NOMO-1 (cell line): ENCODE measurements at regions not wholly inside any gene's neighbourhood (a gene's known extent, or its start where the extent isn't known, plus 50 kb on each side); places are given as distances from the start of the nearest gene placed in this dataset.
"Not testable (repeated sequence)": the region's sequence is repeated elsewhere in the genome, so short reads cannot be mapped to it uniquely, and the experiment has no call there.

Source experiments
- DNase-seq, 2 experiments: peaks; one replicate each; lab custom pipeline; 2025; ENCODE audit not compliant: unreplicated experiment in 2 of 2; lab: John Stamatoyannopoulos, UW

DNA sequence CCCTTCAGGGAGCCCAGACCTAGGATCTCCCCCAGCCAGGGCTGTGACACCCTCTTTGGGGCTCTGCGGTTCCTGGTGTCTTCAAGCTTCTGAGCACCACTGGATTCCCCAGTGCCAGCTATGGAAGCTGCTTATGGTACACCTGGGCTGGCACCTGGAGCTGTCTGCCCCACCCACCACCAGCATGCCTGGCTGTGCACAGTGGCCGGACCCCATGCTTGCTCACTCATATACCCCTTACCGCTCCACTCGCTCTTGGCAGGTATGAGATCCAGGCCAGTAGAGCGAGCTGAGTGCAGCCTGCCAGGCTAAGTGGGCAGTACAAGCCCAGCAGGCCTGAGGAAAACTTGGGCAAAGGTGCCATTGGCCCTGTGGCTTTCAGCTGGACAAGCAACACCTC lies 114.0 kb downstream of the DACT1 start:
- DNase-seq: no peak

GRCh38 chr14:58752289-58752688 lies 114.5 kb downstream of the DACT1 start:
- no peak for DNase-seq

- peak; percentile 40 to 57 for DNase-seq
These were observed 115.0 kb downstream of the DACT1 start for GRCh38 chr14:58752771-58753201.

- no peak for DNase-seq
These were observed 117.5 kb downstream of the DACT1 start for GRCh38 chr14:58755031-58755925.

DNA sequence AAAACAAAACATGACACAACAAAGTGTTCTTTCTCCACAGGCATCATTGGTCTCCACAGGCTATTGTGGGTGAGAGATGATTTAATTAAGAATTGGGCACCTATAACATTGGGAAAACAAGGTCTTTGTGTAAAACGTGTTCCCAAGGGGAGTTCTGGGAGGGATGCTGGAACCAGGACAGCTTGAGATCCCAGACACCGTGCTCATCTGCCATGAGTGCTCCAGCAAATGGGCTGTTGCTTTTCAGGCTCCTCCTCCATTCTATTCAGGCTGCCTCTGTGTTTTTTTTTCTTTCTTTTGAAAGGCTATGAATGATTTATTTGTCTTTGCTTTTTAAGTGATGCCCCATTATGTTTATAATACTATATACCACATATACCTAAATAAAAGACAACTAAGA lies 122.4 kb downstream of the DACT1 start:
- DNase-seq: no peak

GRCh38 chr14:58762629-58763028 lies 124.9 kb downstream of the DACT1 start:
- DNase-seq: no peak

- DNase-seq: no peak
These were observed 125.4 kb downstream of the DACT1 start for GRCh38 chr14:58763210-58763609.

DNA sequence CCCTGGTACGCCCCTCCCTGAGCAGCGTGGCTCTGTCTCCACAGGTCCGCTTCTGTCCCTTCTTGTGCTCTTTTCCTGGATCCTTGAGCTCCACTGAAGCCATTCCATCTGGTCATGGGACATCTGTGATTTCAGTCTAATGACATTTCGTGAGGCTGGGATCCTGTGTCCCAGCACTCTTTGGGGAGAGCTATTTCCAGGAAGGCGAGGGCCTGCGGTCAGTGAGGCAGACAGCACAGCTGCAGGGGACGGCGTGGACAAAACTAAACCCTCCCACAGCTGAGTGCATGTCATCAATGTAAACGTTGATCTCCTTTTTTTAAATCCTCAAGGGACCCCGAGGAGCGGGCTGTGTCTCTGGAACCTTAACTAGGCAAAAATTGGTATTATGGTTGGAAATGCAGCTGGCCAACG lies 127.7 kb downstream of the DACT1 start:
- DNase-seq: no peak

- DNase-seq: no peak
These were observed 128.1 kb downstream of the DACT1 start for GRCh38 chr14:58765843-58766242.

DNA sequence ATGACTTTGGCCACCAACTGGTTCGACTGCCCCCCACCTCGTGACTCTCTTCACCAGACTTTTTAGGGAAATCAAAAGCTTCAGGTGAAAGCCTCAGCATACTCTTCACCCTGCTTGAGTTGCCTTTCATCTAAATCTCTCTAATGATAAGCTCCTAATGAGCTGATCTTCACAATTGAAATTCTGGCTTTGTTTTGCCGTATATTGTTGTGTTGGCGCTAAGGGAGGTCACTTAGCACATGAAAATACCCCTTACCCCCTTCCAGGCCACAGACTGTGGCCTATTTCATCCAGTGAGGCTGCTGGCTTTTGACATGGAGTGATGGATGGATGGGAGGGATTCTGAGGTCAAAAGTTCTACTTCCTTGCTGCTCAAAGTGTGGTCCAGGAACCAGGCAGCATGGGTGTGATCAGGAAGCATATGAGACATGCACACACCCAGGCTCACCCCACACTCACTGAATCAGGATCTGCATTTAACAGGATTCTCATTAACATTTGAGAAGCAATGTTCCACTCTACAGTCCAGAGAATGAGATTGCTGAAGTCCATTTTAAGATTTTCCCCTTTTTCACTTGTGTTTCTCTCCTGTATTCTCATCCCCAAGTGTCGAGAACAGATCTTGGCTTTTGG lies 131.4 kb downstream of the DACT1 start:
- DNase-seq: no peak

GRCh38 chr14:58769771-58770170 lies 132.0 kb downstream of the DACT1 start:
- DNase-seq: no peak

- DNase-seq: no peak
These were observed 132.8 kb downstream of the DACT1 start for GRCh38 chr14:58770491-58770982.

DNA sequence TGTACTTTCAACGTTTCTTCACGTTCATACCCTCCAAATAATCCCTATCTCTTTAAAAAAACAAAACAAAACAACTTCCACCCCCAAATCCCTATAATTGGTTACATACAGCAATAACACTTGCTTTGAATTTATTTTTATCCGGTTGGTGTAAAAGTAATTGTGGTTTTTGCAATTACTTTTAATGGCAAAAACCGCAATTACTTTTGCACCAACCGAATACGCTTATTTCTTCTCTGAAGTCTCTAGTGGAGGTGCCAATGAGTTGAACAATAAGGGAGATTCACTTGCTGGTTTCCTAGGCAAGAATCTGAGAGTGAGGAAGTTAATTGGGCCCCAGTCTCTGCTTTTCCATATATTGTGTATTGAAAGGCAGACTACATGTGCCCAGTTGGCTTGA lies 133.3 kb downstream of the DACT1 start:
- peak; percentile 22 to 37 for DNase-seq

GRCh38 chr14:58772116-58772515 lies 134.4 kb downstream of the DACT1 start:
- DNase-seq: no peak

DNA sequence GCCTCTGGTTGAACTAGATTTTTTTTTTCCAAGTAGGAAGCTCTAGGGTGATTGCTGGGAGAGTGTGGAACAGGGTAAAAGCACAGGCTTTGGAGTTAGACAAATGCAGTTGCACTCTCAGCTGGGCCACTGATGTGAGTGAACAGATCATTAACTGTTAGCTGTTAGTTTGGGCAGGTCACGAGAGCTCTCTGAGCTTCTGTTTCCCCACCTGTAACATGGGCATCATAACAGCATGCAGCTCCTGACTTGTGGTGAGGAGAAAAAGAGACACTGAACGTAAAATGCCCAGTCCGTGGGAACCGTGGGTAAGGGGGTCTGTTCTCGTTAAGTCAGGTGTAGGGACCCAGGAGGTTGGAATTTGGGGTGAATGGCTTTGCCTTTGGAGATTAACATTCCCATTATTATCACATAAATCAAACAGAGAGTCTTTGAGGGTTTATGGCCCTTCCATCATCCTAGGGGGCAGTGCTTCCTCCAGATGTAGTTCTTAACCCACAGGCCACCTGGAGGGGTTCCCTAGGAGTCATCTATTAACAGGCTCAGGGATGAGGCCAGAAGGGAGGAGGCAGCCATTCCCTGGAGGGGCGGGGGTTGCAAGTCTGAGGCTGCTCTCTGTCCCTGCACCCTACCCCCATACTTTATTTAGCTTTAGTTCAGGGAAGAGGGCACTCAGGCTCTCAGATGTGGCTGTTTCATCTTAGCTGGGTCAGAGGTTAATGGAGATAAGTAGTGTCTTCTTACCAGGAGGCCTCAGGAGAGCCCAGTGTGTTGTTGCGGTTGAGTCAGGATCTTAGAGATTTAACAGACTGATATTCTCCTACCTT lies 135.2 kb downstream of the DACT1 start:
- DNase-seq: no peak

DNA sequence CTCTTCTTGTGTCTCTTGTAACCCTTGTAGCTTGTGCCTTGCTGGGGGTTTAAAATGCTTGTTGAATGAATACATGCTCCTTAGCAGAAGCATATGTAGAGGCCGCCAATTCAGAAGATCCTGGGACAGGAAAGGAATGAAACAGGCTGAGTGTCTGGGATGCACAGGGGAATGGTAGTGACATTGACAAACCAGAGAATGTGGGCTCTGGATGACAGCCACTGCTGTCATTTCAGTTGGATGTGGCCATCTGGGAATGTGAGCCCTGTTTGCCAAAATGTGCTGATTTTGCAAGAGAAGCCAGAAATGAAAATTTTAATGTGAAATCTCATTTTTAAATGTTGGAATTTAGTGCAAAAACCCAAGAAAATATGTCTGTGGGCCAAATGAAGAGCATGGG lies 136.8 kb downstream of the DACT1 start:
- no peak for DNase-seq

DNA sequence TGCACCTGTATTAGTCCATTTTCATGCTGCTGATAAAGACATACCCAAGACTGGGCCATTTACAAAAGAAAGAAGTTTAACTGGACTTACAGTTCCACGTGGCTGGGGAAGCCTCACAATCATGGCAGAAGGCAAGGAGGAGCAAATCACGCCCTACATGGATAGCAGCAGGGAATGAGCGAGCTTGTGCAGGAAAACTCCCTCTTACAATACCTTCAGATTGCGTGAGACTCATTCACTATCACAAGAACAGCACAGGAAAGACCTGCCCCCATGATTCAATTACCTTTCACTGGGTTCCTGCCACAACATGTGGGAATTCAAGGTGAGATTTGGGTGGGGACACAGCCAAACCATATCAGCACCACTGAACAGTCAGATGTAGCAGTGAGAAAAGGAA lies 137.4 kb downstream of the DACT1 start:
- not testable (repeated sequence) for DNase-seq

GRCh38 chr14:58776516-58776915 lies 138.8 kb downstream of the DACT1 start:
- no peak for DNase-seq

DNA sequence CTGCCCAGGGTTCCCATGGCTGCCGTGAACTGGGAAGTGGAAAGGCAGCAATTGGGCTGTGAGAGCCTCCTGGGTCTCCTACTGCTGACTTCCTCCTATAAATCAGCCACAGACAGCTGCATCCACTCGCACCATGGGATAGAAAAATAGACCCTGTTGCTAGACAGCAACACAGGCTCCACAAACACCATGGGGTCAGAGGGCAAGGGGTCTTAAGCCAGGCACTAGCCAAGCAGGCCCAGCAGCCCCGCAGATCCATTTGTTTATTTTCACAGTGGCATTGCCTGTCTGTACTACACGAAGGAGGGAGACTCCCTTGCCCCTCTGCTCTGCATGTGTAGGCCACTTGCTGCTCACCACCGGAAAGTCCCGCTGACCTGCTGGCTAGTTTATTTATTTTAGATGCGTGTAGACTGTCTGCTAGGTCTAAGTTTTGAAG lies 139.8 kb downstream of the DACT1 start:
- DNase-seq: no peak

GRCh38 chr14:58778202-58778601 lies 140.4 kb downstream of the DACT1 start:
- DNase-seq: no peak

GRCh38 chr14:58779376-58779775 lies 141.6 kb downstream of the DACT1 start:
- no peak for DNase-seq
